LNCaP clone FGC (cell line): ENCODE measurements at regions not wholly inside any gene's neighbourhood (a gene's known extent, or its start where the extent isn't known, plus 50 kb on each side); places are given as distances from the start of the nearest gene placed in this dataset.
"Not testable (repeated sequence)": the region's sequence is repeated elsewhere in the genome, so short reads cannot be mapped to it uniquely, and the experiment has no call there.

ENCODE experiments used
- DNase-seq: peaks from one replicate; pipeline ENCODE4 v3.0.0-alpha.2; 2011; ENCODE audit warnings: low read depth
- H3K4me3 ChIP-seq: 2 replicates; pipeline ENCODE4 v1.5.1; 2011; ENCODE audit warnings: mild to moderate bottlenecking, low read depth, low read length, control low read depth
- CTCF ChIP-seq: IDR thresholded peaks from 2 replicates; pipeline ENCODE4 v1.5.1; 2012; ENCODE audit warnings: mild to moderate bottlenecking; ENCODE audit not compliant: control insufficient read depth, insufficient read depth; ENCODE audit errors: extremely low read depth

- no peak for DNase-seq
- no peak for TF ChIP-seq CTCF
- no peak overlapping the region for H3K4me3 ChIP-seq
Observed at GRCh38 chr5:100402071-100402470, 133.1 kb upstream of the FAM174A start.

GRCh38 chr5:100401149-100401548 lies 134.0 kb upstream of the FAM174A start:
- H3K4me3 ChIP-seq: no peak overlapping the region
- DNase-seq: no peak
- TF ChIP-seq CTCF: no peak

GRCh38 chr5:100398815-100399214 lies 136.4 kb upstream of the FAM174A start:
- not testable (repeated sequence) for DNase-seq, H3K4me3 ChIP-seq

DNA sequence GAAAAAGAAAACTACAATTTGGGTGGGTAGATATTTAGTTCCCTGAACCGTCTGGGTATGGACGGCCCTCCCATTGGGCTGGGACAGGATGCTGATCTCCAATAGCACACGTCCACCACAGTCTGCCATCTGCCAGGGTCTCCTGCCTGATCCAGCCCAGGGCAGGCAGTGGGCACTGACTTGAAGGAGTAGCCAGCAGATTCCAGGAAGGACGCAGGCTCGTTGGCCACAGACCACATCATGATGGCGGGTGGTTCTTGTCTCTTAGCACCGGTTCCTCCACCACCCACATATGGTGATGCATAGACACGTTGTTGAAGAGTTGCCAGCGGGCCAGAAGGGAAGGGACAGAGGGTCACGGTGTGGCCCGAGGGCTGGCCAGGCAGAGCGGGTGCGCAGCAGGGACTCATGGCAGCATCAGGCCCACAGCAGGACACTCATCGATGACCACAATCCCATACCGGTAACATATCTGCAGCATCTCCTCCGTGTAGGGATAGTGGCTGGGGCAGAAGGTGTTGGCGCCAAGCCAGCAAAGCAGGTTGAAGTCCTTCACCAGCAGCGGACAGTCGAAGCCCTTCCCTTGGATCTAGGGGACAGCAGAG lies 155.8 kb upstream of the FAM174A start:
- not testable (repeated sequence) for DNase-seq

DNA sequence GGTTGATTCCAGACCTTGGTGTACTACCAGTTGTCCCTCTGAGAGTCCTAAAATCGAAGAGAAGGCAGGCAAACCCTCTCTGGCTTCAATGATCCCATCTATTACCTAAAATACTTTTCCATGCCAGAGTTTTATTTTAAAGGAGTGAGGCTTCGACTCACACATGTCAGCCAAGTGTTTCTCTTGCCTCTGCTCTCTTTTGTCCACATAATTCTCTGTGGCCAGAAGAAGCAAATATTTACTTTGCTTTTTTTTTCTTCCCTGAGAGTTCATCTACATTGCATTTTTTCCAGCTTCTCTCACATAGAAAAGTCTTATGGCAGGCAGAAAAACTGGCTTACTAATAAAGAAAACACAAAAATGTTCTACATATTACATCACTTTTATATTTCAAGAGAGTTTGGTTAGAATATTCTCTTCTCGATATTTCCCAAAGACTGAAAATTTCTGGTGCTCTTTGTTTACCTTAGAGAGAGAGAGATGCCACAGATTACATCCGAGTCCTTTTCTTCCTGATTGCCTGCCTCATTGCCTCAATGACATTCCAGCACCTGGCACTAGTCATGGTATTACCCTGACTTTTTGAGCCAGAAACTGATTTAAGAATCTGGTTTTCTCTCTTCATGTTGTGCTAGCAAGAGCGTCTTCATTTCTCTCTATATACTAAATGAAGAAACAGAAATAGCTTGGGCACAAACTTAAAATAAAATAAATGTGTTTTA lies 170.3 kb upstream of the FAM174A start:
- H3K4me3 ChIP-seq, DNase-seq: not testable (repeated sequence)

More for the DNA sequence above, 155.8 kb upstream of the FAM174A start:
- H3K4me3 ChIP-seq: not testable (repeated sequence)

DNA sequence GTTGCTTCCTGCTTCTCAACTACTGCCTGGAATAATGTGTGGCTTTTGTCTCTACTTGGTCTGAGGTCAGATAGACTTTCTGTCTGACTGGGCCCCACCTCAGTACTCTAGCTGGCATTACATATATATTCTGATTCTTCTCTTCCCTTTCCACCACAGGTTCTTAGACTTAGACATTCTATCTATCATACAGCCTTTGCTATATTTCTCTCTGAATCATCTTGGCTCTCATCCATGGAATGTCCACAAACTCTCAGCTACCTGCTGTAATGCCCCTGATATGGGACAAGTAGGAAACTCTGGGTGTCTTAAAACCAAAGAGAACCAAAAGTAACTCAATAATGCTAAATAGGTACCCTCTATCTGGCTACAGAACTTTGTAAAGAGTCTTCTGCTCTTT lies 170.8 kb upstream of the FAM174A start:
- DNase-seq, H3K4me3 ChIP-seq: not testable (repeated sequence)

DNA sequence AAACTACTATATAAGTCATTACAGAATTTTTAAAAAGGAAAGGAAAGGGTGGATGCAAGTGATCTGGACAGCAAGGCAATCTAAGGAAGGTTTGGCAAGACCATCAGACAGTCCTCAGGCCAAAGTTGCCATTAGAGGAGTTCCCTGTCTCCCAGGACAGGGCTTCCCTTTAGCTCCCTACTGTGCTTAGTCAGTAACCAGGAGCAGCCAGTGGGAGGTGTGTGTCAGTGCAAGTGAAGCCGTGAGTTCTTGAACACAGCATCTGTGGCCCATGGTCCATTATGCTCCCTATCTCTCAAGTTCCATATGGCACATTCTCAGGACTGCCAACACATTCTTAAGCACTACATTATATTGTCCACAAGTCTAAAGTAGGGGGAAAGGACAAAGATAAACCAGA lies 175.2 kb upstream of the FAM174A start:
- DNase-seq, H3K4me3 ChIP-seq: not testable (repeated sequence)

- not testable (repeated sequence) for DNase-seq, H3K4me3 ChIP-seq
Observed at GRCh38 chr5:100346269-100346668, 188.9 kb upstream of the FAM174A start.

- not testable (repeated sequence) for DNase-seq, H3K4me3 ChIP-seq
Observed at GRCh38 chr5:100341485-100341884, 193.7 kb upstream of the FAM174A start.

GRCh38 chr5:100322483-100322882 lies 212.7 kb upstream of the FAM174A start:
- no peak for TF ChIP-seq CTCF
- no peak for DNase-seq
- H3K4me3 ChIP-seq: no peak overlapping the region

GRCh38 chr5:100319885-100320284 lies 215.3 kb upstream of the FAM174A start:
- no peak for DNase-seq
- H3K4me3 ChIP-seq: no peak overlapping the region
- TF ChIP-seq CTCF: no peak
